ENCODE measurements at regions not wholly inside any gene's neighbourhood (a gene's known extent, or its start where the extent isn't known, plus 50 kb on each side); places are given as distances from the start of the nearest gene placed in this dataset.
"Not testable (repeated sequence)": the region's sequence is repeated elsewhere in the genome, so short reads cannot be mapped to it uniquely, and the experiment has no call there.

- no peak for DNase-seq (ENCODE audit: low read depth in 1 of 2, low spot score in 1 of 2)
- no peak for TF ChIP-seq REST (IDR thresholded peaks at IDR 0.05; ENCODE audit: insufficient replicate concordance, low read depth)
- TF ChIP-seq CTCF (IDR thresholded peaks at IDR 0.05; ENCODE audit: insufficient read depth, low read length) = no peak
- no peak for TF ChIP-seq POLR2AphosphoS5 (IDR thresholded peaks at IDR 0.05; ENCODE audit: low read depth)
- no peak for TF ChIP-seq GABPA (IDR thresholded peaks at IDR 0.05; ENCODE audit: low read depth)
- no peak for TF ChIP-seq SPI1 (IDR thresholded peaks at IDR 0.05; ENCODE audit: borderline replicate concordance, low read depth)
- no peak overlapping the region for H3K27ac ChIP-seq (replicated peaks)
- H3K4me3 ChIP-seq (replicated peaks; ENCODE audit: insufficient read depth, low read length) = no peak overlapping the region
- no peaks in the 10 kb centered on the region for H3K27me3 ChIP-seq (ENCODE audit: insufficient read depth, poor library complexity, severe bottlenecking)
Measured at GRCh38 chr3:102037791-102038190, 188.5 kb downstream of the NFKBIZ start.

- Histone ChIP-seq H3K27me3 (ENCODE audit: insufficient read depth, poor library complexity, severe bottlenecking) (no peaks in the 10 kb centered on the region), H3K27ac (replicated peaks) (no peak overlapping the region), H3K4me3 (replicated peaks; ENCODE audit: insufficient read depth, low read length) (no peak overlapping the region)
- TF ChIP-seq CTCF (IDR thresholded peaks at IDR 0.05; ENCODE audit: insufficient read depth, low read length) (no peak), REST (IDR thresholded peaks at IDR 0.05; ENCODE audit: insufficient replicate concordance, low read depth) (no peak), POLR2AphosphoS5 (IDR thresholded peaks at IDR 0.05; ENCODE audit: low read depth) (no peak)
- no peak for DNase-seq (ENCODE audit: low read depth in 1 of 2, low spot score in 1 of 2)
Measured at GRCh38 chr3:102038477-102039142, 189.3 kb downstream of the NFKBIZ start.

- DNase-seq (ENCODE audit: low read depth in 1 of 2, low spot score in 1 of 2); H3K27ac ChIP-seq (replicated peaks); H3K27me3 ChIP-seq (ENCODE audit: insufficient read depth, poor library complexity, severe bottlenecking); H3K4me3 ChIP-seq (replicated peaks; ENCODE audit: insufficient read depth, low read length): not testable (repeated sequence)
Measured at GRCh38 chr3:102040144-102040543, 190.8 kb downstream of the NFKBIZ start.

GRCh38 chr3:102053375-102053989, 204.2 kb downstream of the NFKBIZ start:
- H3K27ac ChIP-seq (replicated peaks) = no peak overlapping the region
- TF ChIP-seq SPI1 (IDR thresholded peaks at IDR 0.05; ENCODE audit: borderline replicate concordance, low read depth) (no peak), CTCF (IDR thresholded peaks at IDR 0.05; ENCODE audit: insufficient read depth, low read length) (no peak), GABPA (IDR thresholded peaks at IDR 0.05; ENCODE audit: low read depth) (no peak), POLR2AphosphoS5 (IDR thresholded peaks at IDR 0.05; ENCODE audit: low read depth) (no peak), REST (IDR thresholded peaks at IDR 0.05; ENCODE audit: insufficient replicate concordance, low read depth) (no peak)
- no peak for DNase-seq (ENCODE audit: low read depth in 1 of 2, low spot score in 1 of 2)
- H3K27me3 ChIP-seq (ENCODE audit: insufficient read depth, poor library complexity, severe bottlenecking) = no peaks in the 10 kb centered on the region
- H3K4me3 ChIP-seq (replicated peaks; ENCODE audit: insufficient read depth, low read length) = no peak overlapping the region

Data from HL-60 (cell line).